OCI-LY3 (cell line): ENCODE measurements at regions not wholly inside any gene's neighbourhood (a gene's known extent, or its start where the extent isn't known, plus 50 kb on each side); places are given as distances from the start of the nearest gene placed in this dataset.

Source experiments
- H2AFZ ChIP-seq: fragments of 200-600, 300-600 bp; shearing (Covaris generic); 2 replicates; pipeline ENCODE4 v1.6.0; 2014; ENCODE audit warnings: antibody characterized with exemption, low read depth, low read length
- H3K27ac ChIP-seq: fragments of 200-600, 300-600 bp; sonication (generic); 2 replicates; pipeline ENCODE4 v1.5.1; 2014; ENCODE audit warnings: mild to moderate bottlenecking, low read length, moderate library complexity, mixed read lengths
- H3K27me3 ChIP-seq: fragments of 200-600, 300-600 bp; sonication (generic); 2 replicates; pipeline ENCODE4 v1.6.1; 2014; ENCODE audit warnings: low read depth, low read length, mixed read lengths
- H3K36me3 ChIP-seq: fragments of 200-600, 300-600 bp; sonication (generic); replicated peaks from 2 replicates; pipeline ENCODE3; 2014; ENCODE audit warnings: low read depth, low read length, mixed read lengths
- H3K4me1 ChIP-seq: fragments of 300-600, 200-600 bp; sonication (generic); 2 replicates; pipeline ENCODE4 v1.6.1; 2014; ENCODE audit warnings: low read length, mixed read lengths
- H3K4me2 ChIP-seq: fragments of 200-600, 300-600 bp; sonication (generic); 2 replicates; pipeline ENCODE4 v1.6.1; 2014; ENCODE audit warnings: low read length, mixed read lengths
- H3K4me3 ChIP-seq: fragments of 300-600, 200-600 bp; sonication (generic); 2 replicates; pipeline ENCODE4 v1.5.1; 2014; ENCODE audit warnings: antibody characterized with exemption, mild to moderate bottlenecking, low read length, moderate library complexity
- H3K79me2 ChIP-seq: fragments of 300-600, 200-600 bp; shearing (Covaris generic); 2 replicates; pipeline ENCODE4 v1.6.1; 2014; ENCODE audit warnings: mild to moderate bottlenecking, low read length, mixed read lengths
- H3K9ac ChIP-seq: fragments of 300-600, 200-600 bp; shearing (Covaris generic); 2 replicates; pipeline ENCODE4 v1.6.0; 2014; ENCODE audit warnings: mild to moderate bottlenecking, low read length, moderate library complexity
- H3K9me3 ChIP-seq: fragments of 200-600, 300-600 bp; shearing (Covaris generic); 2 replicates; pipeline ENCODE4 v1.6.1; 2014; ENCODE audit warnings: low read length, mixed read lengths; ENCODE audit not compliant: insufficient read depth
- H4K20me1 ChIP-seq: fragments of 200-600, 300-600 bp; sonication (generic); 2 replicates; pipeline ENCODE4 v1.6.1; 2016; ENCODE audit warnings: low read length, mixed read lengths; ENCODE audit not compliant: insufficient read depth
- EZH2phosphoT487 ChIP-seq: fragments of 200-600 bp; shearing (Covaris generic); IDR thresholded peaks from 2 replicates; pipeline ENCODE4 v1.6.1; 2018; ENCODE audit warnings: antibody characterized with exemption, mixed run types, low read depth
- TF ChIP-seq, protein P1 (sequence below): fragments of 200-600, 300-600 bp; sonication (generic); IDR thresholded peaks from 2 replicates; pipeline ENCODE4 v1.5.1; 2014; ENCODE audit warnings: antibody characterized with exemption, low read length, low read depth

DNA sequence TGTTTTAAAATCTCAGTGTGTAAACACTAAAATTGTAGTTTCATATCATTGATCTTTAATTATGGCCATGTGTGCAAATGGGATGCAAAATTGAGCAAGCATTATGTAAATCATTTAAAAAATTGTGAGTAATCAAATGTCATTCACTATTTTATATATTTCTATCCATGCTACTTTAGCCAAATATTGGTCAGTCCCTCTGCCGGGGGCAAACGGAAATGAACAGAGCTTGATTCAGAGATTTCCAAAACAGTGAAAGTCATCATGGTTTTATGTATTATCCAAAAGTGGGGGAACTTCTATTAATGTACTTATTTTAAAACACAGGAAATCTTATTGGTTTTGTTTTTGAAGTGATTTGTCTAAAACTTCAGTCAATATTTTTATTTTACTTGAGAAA, 219.1 kb downstream of the IRS2 start:
- Histone ChIP-seq H3K9me3 (no peaks in the 10 kb centered on the region), H3K36me3 (no peaks in the 10 kb centered on the region), H3K4me3 (no peak overlapping the region), H3K4me1 (no peaks in the 10 kb centered on the region), H3K4me2 (no peak overlapping the region), H3K9ac (no peak overlapping the region), H2AFZ (no peak overlapping the region), H3K27me3 (no peaks in the 10 kb centered on the region), H4K20me1 (no peaks in the 10 kb centered on the region), H3K79me2 (no peaks in the 10 kb centered on the region), H3K27ac (no peak overlapping the region)
- no peak for TF ChIP-seq EZH2phosphoT487
- TF ChIP-seq, protein P1, sequence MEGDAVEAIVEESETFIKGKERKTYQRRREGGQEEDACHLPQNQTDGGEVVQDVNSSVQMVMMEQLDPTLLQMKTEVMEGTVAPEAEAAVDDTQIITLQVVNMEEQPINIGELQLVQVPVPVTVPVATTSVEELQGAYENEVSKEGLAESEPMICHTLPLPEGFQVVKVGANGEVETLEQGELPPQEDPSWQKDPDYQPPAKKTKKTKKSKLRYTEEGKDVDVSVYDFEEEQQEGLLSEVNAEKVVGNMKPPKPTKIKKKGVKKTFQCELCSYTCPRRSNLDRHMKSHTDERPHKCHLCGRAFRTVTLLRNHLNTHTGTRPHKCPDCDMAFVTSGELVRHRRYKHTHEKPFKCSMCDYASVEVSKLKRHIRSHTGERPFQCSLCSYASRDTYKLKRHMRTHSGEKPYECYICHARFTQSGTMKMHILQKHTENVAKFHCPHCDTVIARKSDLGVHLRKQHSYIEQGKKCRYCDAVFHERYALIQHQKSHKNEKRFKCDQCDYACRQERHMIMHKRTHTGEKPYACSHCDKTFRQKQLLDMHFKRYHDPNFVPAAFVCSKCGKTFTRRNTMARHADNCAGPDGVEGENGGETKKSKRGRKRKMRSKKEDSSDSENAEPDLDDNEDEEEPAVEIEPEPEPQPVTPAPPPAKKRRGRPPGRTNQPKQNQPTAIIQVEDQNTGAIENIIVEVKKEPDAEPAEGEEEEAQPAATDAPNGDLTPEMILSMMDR, result no peak

DNA sequence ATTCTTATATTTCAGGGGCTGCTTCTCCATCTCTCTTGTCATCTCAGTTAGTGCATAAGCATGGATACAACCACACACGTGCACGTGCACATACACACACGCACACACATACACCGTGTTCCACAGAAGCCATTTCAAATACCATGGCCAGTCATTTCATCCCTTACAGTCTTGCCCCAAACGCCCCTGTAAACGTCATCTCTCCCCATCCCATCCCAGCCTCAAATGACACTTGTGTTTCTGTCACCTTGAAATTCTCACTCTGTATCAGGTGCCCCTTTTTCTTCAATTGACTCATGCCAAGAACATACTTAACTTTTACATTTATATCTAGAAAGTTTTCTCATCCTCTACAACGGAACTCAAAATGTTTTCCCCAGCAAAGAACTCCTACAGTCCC, 220.5 kb downstream of the IRS2 start:
- H3K4me2 ChIP-seq, result no peak overlapping the region
- H3K9ac ChIP-seq, result no peak overlapping the region
- H3K9me3 ChIP-seq, result no peaks in the 10 kb centered on the region
- H3K79me2 ChIP-seq, result no peaks in the 10 kb centered on the region
- no peaks in the 10 kb centered on the region for H4K20me1 ChIP-seq
- H2AFZ ChIP-seq, result no peak overlapping the region
- H3K27ac ChIP-seq, result no peak overlapping the region
- H3K36me3 ChIP-seq, result no peaks in the 10 kb centered on the region
- H3K4me1 ChIP-seq, result no peaks in the 10 kb centered on the region
- H3K4me3 ChIP-seq, result no peak overlapping the region
- no peaks in the 10 kb centered on the region for H3K27me3 ChIP-seq
- TF ChIP-seq EZH2phosphoT487, result no peak
- TF ChIP-seq, protein P1, result no peak

DNA sequence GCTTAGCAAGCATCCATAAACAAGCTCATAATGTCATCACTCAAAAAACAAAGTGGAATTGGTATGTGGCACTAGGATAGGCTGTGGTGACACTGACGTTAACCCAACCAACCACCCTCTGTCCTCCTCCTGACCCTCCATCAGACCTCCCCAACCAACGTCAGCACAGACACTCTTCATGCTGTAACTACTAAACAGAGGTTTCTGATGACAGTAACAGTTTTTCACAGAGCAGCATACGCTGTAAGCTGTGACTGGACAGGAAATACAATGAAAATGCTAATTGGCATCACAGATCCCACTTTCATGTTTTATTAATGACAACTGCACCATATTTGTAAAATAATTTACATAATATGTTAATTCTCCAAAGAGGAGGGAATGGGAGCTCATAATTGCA, 238.0 kb downstream of the IRS2 start:
- H3K36me3 ChIP-seq, result no peaks in the 10 kb centered on the region
- H4K20me1 ChIP-seq, result no peaks in the 10 kb centered on the region
- no peak overlapping the region for H3K9ac ChIP-seq
- H3K9me3 ChIP-seq, result no peaks in the 10 kb centered on the region
- no peak overlapping the region for H3K4me2 ChIP-seq
- TF ChIP-seq, protein P1, result no peak
- TF ChIP-seq EZH2phosphoT487, result no peak
- H3K79me2 ChIP-seq, result no peaks in the 10 kb centered on the region
- no peak overlapping the region for H3K4me3 ChIP-seq
- no peak overlapping the region for H3K27ac ChIP-seq
- no peaks in the 10 kb centered on the region for H3K4me1 ChIP-seq
- H2AFZ ChIP-seq, result no peak overlapping the region
- no peaks in the 10 kb centered on the region for H3K27me3 ChIP-seq

DNA sequence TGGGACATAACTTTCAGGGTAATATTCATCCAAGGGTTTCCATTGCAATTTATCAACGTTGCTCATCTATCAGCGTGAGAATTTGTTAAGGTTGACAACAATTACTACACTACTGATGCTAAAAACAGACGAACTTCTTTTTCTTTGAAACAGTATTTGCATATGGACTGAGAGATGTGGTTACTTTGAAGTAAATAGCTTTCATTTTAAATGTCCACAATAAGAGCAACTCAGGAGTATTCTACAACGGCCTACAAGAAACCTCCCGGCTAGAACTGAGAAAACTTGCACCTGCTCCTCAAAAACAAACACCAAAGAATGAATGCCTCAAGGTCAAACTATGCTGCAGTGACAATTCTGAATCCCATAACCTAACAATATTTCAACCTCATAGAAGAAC, 238.4 kb downstream of the IRS2 start:
- TF ChIP-seq, protein P1, result no peak
- TF ChIP-seq EZH2phosphoT487, result no peak
- Histone ChIP-seq H3K9ac (no peak overlapping the region), H3K4me1 (no peaks in the 10 kb centered on the region), H3K4me3 (no peak overlapping the region), H3K79me2 (no peaks in the 10 kb centered on the region), H3K9me3 (no peaks in the 10 kb centered on the region), H2AFZ (no peak overlapping the region), H3K36me3 (no peaks in the 10 kb centered on the region), H4K20me1 (no peaks in the 10 kb centered on the region), H3K27me3 (peaks cover 3% of the 10 kb centered on the region; the same call in 1 of the 2 replicates), H3K4me2 (no peak overlapping the region), H3K27ac (no peak overlapping the region)
